ENCODE measurements at regions not wholly inside any gene's neighbourhood (a gene's known extent, or its start where the extent isn't known, plus 50 kb on each side); places are given as distances from the start of the nearest gene placed in this dataset.

DNA sequence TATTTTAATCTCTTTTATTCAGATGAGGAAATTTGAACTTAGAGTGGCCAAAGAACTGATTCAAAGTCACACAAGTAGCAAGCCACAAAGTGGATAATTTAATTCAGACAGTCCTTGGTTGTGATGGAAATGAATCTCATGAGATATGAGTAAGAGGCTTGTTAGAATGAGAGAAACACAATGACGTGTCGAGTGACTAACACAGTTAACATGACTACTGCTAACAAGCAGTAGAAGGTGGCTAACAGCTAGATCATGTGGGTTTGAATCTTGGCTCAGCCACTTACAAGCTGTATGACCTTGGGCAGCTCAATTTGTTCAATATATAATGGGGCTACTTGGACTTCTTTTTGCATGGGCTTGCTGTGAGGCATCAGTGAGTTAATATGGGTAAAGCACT is 104.5 kb upstream of the LMO4 start:
- 0 to 2% methylated on average over 2 of the region's 2 CpGs for WGBS, 2 experiments (ENCODE audit: low coverage in 1 of 2, low lambda C conversion rate in 2 of 2, missing lambda C conversion rate in 2 of 2)
- H3K79me2 ChIP-seq (ENCODE audit: insufficient read depth), result no peaks in the 10 kb centered on the region
- H3K9ac ChIP-seq, result peak overlapping the region; percentile 42
- no peaks in the 10 kb centered on the region for H3K27me3 ChIP-seq (replicated peaks; ENCODE audit: insufficient read depth)
- H3K4me1 ChIP-seq (ENCODE audit: insufficient read depth), result peaks cover 33% of the 10 kb centered on the region
- peak; percentile 99 for DNase-seq
- H4K20me1 ChIP-seq (ENCODE audit: insufficient read depth), result no peaks in the 10 kb centered on the region
- in situ Hi-C loops (cut with MboI), result no loop called here
- no peak overlapping the region for H3K4me3 ChIP-seq
- no peak for TF ChIP-seq EZH2phosphoT487 (IDR thresholded peaks at IDR 0.05; ENCODE audit: insufficient read depth, low read depth)
- no peak for TF ChIP-seq EZH2 (IDR thresholded peaks at IDR 0.05; ENCODE audit: insufficient read depth, poor library complexity, severe bottlenecking)
- no peaks in the 10 kb centered on the region for H3K36me3 ChIP-seq (ENCODE audit: low read depth)
- no peaks in the 10 kb centered on the region for H3K9me3 ChIP-seq (ENCODE audit: low read depth)
- H3F3A ChIP-seq (ENCODE audit: insufficient read depth), result peaks cover 37% of the 10 kb centered on the region
- H3K9me2 ChIP-seq (ENCODE audit: insufficient read depth), result no peaks in the 10 kb centered on the region
- H3K27ac ChIP-seq, result peak overlapping the region; percentile 80
- peak overlapping the region; percentile 11 for H3K4me2 ChIP-seq (ENCODE audit: unreplicated experiment)
- no peak overlapping the region for H2AFZ ChIP-seq

DNA sequence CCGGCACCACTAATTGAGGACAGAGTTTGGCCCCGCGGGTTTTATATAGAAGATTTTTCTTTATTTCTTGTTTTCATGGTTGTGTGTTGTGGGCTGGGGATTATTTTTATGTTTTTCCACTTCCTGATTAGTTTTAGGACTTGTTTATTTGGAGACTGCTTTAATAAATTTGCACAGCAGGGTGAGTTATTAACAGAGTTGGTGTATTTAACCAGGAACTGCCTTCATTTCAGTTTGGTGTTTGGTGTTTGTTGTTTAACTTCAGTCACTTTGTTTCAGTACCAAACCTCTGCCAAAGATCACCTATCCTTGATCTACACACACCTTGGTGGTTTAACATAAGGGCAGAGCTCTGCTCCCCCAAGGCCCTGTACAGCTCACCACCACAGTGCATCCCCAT is 103.5 kb upstream of the LMO4 start:
- Histone ChIP-seq H3K4me1 (ENCODE audit: insufficient read depth) (peaks cover 33% of the 10 kb centered on the region), H3K4me3 (no peak overlapping the region), H2AFZ (no peak overlapping the region), H3K9me3 (ENCODE audit: low read depth) (no peaks in the 10 kb centered on the region), H3K79me2 (ENCODE audit: insufficient read depth) (no peaks in the 10 kb centered on the region), H3K4me2 (ENCODE audit: unreplicated experiment) (no peak overlapping the region), H3K9me2 (ENCODE audit: insufficient read depth) (no peaks in the 10 kb centered on the region), H4K20me1 (ENCODE audit: insufficient read depth) (no peaks in the 10 kb centered on the region), H3F3A (ENCODE audit: insufficient read depth) (peaks cover 37% of the 10 kb centered on the region), H3K36me3 (ENCODE audit: low read depth) (no peaks in the 10 kb centered on the region), H3K27me3 (replicated peaks; ENCODE audit: insufficient read depth) (no peaks in the 10 kb centered on the region), H3K27ac (peak overlapping the region; percentile 76), H3K9ac (no peak overlapping the region)
- TF ChIP-seq EZH2phosphoT487 (IDR thresholded peaks at IDR 0.05; ENCODE audit: insufficient read depth, low read depth) (no peak), EZH2 (IDR thresholded peaks at IDR 0.05; ENCODE audit: insufficient read depth, poor library complexity, severe bottlenecking) (no peak)
- no peak for DNase-seq
- in situ Hi-C loops (cut with MboI), result no loop called here
- 98 to 99% methylated on average over 3 of the region's 3 CpGs for WGBS, 2 experiments (ENCODE audit: low coverage in 1 of 2, low lambda C conversion rate in 2 of 2, missing lambda C conversion rate in 2 of 2)

DNA sequence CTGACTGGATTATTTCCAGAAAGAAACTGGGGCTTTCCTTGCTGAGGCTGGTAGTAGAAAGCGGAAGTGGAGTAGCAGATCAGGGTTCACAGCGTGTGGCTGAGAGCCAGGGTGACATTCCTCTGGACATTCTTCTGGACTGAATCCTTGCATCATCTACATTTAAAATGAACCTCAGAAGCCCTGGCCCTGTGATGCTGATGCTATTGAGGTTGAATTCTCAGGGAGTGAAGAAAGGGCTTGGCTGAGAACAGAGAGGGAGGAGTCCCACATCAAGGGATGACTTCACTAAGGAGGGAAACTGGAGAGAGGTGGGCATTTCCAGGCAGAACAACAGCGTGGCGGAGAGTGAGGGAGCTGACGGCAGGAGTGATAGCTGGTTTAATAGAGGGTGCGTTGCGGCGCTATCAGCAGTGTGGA is 102.3 kb upstream of the LMO4 start:
- no peaks in the 10 kb centered on the region for H4K20me1 ChIP-seq (ENCODE audit: insufficient read depth)
- H3K9ac ChIP-seq, result peak overlapping the region; percentile 54
- H3K79me2 ChIP-seq (ENCODE audit: insufficient read depth), result no peaks in the 10 kb centered on the region
- H3K36me3 ChIP-seq (ENCODE audit: low read depth), result no peaks in the 10 kb centered on the region
- no peak for TF ChIP-seq EZH2 (IDR thresholded peaks at IDR 0.05; ENCODE audit: insufficient read depth, poor library complexity, severe bottlenecking)
- TF ChIP-seq EZH2phosphoT487 (IDR thresholded peaks at IDR 0.05; ENCODE audit: insufficient read depth, low read depth), result 0 out of 2 replicates have a peak, but pooled peaks have one; percentile 44
- no peaks in the 10 kb centered on the region for H3K9me2 ChIP-seq (ENCODE audit: insufficient read depth)
- in situ Hi-C loops (cut with MboI), result no loop called here
- H2AFZ ChIP-seq, result no peak overlapping the region
- peak; percentile 97 for DNase-seq
- peak overlapping the region; percentile 43 for H3K4me2 ChIP-seq (ENCODE audit: unreplicated experiment)
- no peak overlapping the region for H3K4me3 ChIP-seq
- H3F3A ChIP-seq (ENCODE audit: insufficient read depth), result peaks cover 37% of the 10 kb centered on the region
- no peaks in the 10 kb centered on the region for H3K27me3 ChIP-seq (replicated peaks; ENCODE audit: insufficient read depth)
- H3K9me3 ChIP-seq (ENCODE audit: low read depth), result no peaks in the 10 kb centered on the region
- WGBS, 2 experiments (ENCODE audit: low coverage in 1 of 2, low lambda C conversion rate in 2 of 2, missing lambda C conversion rate in 2 of 2), result 59 to 68% methylated on average over 8 of the region's 8 CpGs
- H3K4me1 ChIP-seq (ENCODE audit: insufficient read depth), result peaks cover 33% of the 10 kb centered on the region
- H3K27ac ChIP-seq, result peak overlapping the region; percentile 67

GRCh38 chr1:87227651-87228050 is 101.0 kb upstream of the LMO4 start:
- H3K27me3 ChIP-seq (replicated peaks; ENCODE audit: insufficient read depth), result no peaks in the 10 kb centered on the region
- in situ Hi-C loops (cut with MboI), result no loop called here
- WGBS, 2 experiments (ENCODE audit: low coverage in 1 of 2, low lambda C conversion rate in 2 of 2, missing lambda C conversion rate in 2 of 2), result 94% methylated on average over 3 of the region's 3 CpGs
- no peaks in the 10 kb centered on the region for H4K20me1 ChIP-seq (ENCODE audit: insufficient read depth)
- no peak overlapping the region for H3K9ac ChIP-seq
- H3K4me3 ChIP-seq, result no peak overlapping the region
- peaks cover 37% of the 10 kb centered on the region for H3F3A ChIP-seq (ENCODE audit: insufficient read depth)
- H3K79me2 ChIP-seq (ENCODE audit: insufficient read depth), result no peaks in the 10 kb centered on the region
- TF ChIP-seq EZH2 (IDR thresholded peaks at IDR 0.05; ENCODE audit: insufficient read depth, poor library complexity, severe bottlenecking), result no peak
- TF ChIP-seq EZH2phosphoT487 (IDR thresholded peaks at IDR 0.05; ENCODE audit: insufficient read depth, low read depth), result no peak
- no peak overlapping the region for H3K4me2 ChIP-seq (ENCODE audit: unreplicated experiment)
- no peaks in the 10 kb centered on the region for H3K9me3 ChIP-seq (ENCODE audit: low read depth)
- peaks cover 33% of the 10 kb centered on the region for H3K4me1 ChIP-seq (ENCODE audit: insufficient read depth)
- no peak for DNase-seq
- H3K36me3 ChIP-seq (ENCODE audit: low read depth), result no peaks in the 10 kb centered on the region
- H3K27ac ChIP-seq, result no peak overlapping the region
- H3K9me2 ChIP-seq (ENCODE audit: insufficient read depth), result no peaks in the 10 kb centered on the region
- no peak overlapping the region for H2AFZ ChIP-seq

- H3K4me2 ChIP-seq (ENCODE audit: unreplicated experiment), result no peak overlapping the region
- H4K20me1 ChIP-seq (ENCODE audit: insufficient read depth), result no peaks in the 10 kb centered on the region
- no peaks in the 10 kb centered on the region for H3K9me2 ChIP-seq (ENCODE audit: insufficient read depth)
- no peak overlapping the region for H3K27ac ChIP-seq
- 84 to 87% methylated on average over 2 of the region's 2 CpGs for WGBS, 2 experiments (ENCODE audit: low coverage in 1 of 2, low lambda C conversion rate in 2 of 2, missing lambda C conversion rate in 2 of 2)
- H3F3A ChIP-seq (ENCODE audit: insufficient read depth), result peaks cover 15% of the 10 kb centered on the region
- H3K9ac ChIP-seq, result no peak overlapping the region
- H2AFZ ChIP-seq, result no peak overlapping the region
- in situ Hi-C loops (cut with MboI), result no loop called here
- no peaks in the 10 kb centered on the region for H3K27me3 ChIP-seq (replicated peaks; ENCODE audit: insufficient read depth)
- H3K36me3 ChIP-seq (ENCODE audit: low read depth), result no peaks in the 10 kb centered on the region
- H3K9me3 ChIP-seq (ENCODE audit: low read depth), result no peaks in the 10 kb centered on the region
- DNase-seq, result no peak
- no peak for TF ChIP-seq EZH2 (IDR thresholded peaks at IDR 0.05; ENCODE audit: insufficient read depth, poor library complexity, severe bottlenecking)
- TF ChIP-seq EZH2phosphoT487 (IDR thresholded peaks at IDR 0.05; ENCODE audit: insufficient read depth, low read depth), result no peak
- H3K4me1 ChIP-seq (ENCODE audit: insufficient read depth), result peaks cover 15% of the 10 kb centered on the region
- H3K4me3 ChIP-seq, result no peak overlapping the region
- no peaks in the 10 kb centered on the region for H3K79me2 ChIP-seq (ENCODE audit: insufficient read depth)
Measured at GRCh38 chr1:87230501-87230900, 98.2 kb upstream of the LMO4 start.

All from GM23248 (cell line).